ENCODE measurements at regions not wholly inside any gene's neighbourhood (a gene's known extent, or its start where the extent isn't known, plus 50 kb on each side); places are given as distances from the start of the nearest gene placed in this dataset.

DNA sequence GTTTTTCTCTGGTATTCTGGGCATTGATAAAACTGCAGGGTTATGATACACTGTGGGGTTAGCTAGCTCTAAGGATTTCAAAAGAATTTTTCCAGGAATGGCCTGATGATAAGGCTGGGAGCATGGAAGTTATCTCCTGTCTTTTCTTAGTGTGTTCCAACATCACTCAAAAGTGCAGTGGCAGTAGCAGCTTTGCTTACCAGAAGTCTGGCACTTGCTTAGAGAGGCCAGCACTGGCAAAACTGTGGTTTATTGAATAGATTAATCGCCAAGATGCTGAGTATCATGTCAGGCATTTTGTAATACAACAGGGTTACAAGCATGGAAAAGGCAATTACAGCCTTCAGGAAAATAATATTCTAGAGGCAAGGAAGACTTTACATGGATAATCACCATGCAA is 719.5 kb upstream of the GJE1 start:
- TF ChIP-seq, protein P1, sequence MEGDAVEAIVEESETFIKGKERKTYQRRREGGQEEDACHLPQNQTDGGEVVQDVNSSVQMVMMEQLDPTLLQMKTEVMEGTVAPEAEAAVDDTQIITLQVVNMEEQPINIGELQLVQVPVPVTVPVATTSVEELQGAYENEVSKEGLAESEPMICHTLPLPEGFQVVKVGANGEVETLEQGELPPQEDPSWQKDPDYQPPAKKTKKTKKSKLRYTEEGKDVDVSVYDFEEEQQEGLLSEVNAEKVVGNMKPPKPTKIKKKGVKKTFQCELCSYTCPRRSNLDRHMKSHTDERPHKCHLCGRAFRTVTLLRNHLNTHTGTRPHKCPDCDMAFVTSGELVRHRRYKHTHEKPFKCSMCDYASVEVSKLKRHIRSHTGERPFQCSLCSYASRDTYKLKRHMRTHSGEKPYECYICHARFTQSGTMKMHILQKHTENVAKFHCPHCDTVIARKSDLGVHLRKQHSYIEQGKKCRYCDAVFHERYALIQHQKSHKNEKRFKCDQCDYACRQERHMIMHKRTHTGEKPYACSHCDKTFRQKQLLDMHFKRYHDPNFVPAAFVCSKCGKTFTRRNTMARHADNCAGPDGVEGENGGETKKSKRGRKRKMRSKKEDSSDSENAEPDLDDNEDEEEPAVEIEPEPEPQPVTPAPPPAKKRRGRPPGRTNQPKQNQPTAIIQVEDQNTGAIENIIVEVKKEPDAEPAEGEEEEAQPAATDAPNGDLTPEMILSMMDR (IDR thresholded peaks at IDR 0.05; ENCODE audit: insufficient read depth, low read length) = no peak
- peak; percentile 41 for DNase-seq (ENCODE audit: low read depth)

DNA sequence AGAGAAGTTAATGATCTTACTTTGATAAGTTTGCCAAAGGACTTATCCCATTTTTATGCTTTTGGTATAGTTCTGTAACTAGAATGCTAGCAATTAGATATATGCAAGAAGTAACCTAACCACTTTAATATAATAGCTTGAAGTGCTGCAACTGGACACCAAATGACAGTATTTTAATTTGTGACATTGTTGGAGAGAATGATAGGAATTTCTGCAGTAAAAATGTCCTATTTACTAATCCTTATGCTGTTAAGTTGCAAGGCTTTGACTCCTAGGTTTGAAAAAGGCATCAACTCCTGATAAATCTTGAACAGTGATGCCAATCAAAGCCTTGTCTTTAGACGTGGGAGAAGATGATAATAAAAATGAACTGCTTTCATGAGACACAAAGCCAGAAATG is 726.0 kb upstream of the GJE1 start:
- TF ChIP-seq, protein P1 (IDR thresholded peaks at IDR 0.05; ENCODE audit: insufficient read depth, low read length) = no peak
- DNase-seq (ENCODE audit: low read depth) = no peak
- no peak overlapping the region for H3K4me3 ChIP-seq (ENCODE audit: low read depth, low read length)

More for the DNA sequence above, 719.5 kb upstream of the GJE1 start:
- H3K4me3 ChIP-seq (ENCODE audit: low read depth, low read length) = no peak overlapping the region

DNA sequence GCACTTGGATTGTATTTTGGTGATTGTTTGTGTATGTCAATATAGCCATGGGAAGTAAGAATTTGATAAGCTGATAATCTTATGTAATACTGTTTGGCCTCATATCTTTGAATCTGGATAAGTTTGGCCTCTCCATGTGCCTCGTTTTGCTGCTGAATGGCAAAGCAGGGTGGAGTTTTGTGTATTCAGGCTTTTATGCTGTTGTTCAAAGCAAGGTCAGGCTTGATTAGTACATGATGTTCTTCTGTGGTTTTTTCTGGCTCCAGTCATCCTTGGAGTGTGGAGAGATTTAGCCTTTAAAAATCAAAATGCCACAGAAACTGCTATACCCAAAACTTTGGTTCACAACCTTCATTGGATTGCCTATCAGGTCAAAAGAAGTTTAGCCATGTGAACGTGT is 728.9 kb upstream of the GJE1 start:
- TF ChIP-seq, protein P1 (IDR thresholded peaks at IDR 0.05; ENCODE audit: insufficient read depth, low read length) = no peak
- DNase-seq (ENCODE audit: low read depth) = peak; percentile 42

DNA sequence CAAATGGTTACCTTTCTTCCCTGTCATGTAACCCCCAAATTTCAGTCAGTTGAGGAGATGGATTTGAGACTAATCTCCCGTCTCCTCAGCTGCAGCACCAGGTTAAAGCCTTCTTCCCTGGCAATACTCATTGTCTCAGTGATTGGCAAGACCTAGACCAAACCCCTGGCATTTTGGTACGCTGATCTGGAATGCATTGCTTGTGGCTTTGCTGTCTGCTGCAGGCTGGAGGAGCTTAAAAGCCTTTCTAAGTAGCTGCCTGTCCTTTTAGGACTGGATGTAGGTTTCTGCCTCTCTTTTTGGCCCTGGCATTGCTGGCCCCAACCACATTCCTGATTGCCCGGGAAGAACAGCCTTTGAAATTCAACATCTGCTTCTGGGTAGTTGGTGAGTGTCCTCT is 729.6 kb upstream of the GJE1 start:
- DNase-seq (ENCODE audit: low read depth) = no peak
- no peak overlapping the region for H3K4me3 ChIP-seq (ENCODE audit: low read depth, low read length)
- TF ChIP-seq, protein P1 (IDR thresholded peaks at IDR 0.05; ENCODE audit: insufficient read depth, low read length) = no peak

More for the DNA sequence above, 728.9 kb upstream of the GJE1 start:
- no peak overlapping the region for H3K4me3 ChIP-seq (ENCODE audit: low read depth, low read length)

DNA sequence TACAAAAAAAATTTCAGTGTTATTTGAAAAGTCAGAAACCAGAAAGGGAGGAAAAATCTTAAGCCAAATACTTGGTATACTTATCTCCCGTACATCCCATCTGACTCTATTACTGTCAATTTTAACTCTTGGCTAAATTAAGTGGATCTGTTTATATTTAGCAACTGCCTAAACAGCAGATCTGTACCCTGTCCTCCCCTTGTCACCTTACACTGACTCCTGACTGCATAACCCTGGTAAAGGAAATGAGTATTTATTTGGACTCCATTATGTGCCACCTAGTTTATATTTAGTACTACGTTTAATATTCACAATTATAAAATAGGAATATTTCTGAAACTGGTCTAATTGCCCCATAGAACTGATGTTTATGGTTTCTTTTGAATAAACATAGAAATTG is 730.2 kb upstream of the GJE1 start:
- TF ChIP-seq, protein P1 (IDR thresholded peaks at IDR 0.05; ENCODE audit: insufficient read depth, low read length) = no peak
- H3K4me3 ChIP-seq (ENCODE audit: low read depth, low read length) = no peak overlapping the region
- DNase-seq (ENCODE audit: low read depth) = no peak

DNA sequence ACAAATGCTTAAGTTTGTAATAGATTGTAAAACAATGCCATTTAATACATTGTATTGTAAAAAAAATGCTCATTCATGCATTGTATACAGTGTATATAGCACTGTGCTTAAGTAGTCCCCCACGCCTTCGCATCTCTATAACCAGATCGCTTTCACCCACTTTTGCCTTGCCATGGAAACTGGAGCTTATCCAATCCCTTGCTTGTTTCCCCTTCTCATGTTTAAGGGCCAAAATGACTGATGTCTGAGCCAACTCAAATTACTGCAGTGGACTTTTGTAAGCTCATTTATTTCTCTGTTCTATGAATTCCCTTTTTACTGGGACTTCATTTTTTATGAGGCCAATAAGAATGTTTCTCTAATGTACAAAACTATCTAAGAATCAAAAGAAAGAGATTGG is 730.9 kb upstream of the GJE1 start:
- TF ChIP-seq, protein P1 (IDR thresholded peaks at IDR 0.05; ENCODE audit: insufficient read depth, low read length) = no peak
- DNase-seq (ENCODE audit: low read depth) = no peak
- H3K4me3 ChIP-seq (ENCODE audit: low read depth, low read length) = no peak overlapping the region

DNA sequence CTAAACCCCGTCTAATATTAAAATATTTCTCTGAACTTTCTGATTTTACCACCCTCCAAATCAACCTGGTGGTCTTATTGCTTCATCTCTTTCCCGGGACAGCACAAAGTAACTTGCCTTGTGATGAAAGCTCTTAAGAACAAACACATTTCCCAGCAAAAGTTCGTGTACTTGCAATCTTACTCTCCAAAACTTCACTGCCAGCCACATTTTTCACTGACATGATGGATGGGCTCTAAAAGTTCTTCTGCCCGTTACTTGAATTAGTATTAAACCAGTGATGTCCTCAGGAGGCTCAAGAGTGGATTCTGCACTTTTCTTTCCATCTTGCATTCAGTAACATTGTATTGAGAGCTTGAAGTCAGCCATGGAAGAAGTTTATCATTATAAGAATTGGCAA is 731.6 kb upstream of the GJE1 start:
- H3K4me3 ChIP-seq (ENCODE audit: low read depth, low read length) = no peak overlapping the region
- TF ChIP-seq, protein P1 (IDR thresholded peaks at IDR 0.05; ENCODE audit: insufficient read depth, low read length) = no peak
- DNase-seq (ENCODE audit: low read depth) = peak; percentile 86
